Parathyroid adenoma (tissue), 2 donors: ENCODE measurements at regions not wholly inside any gene's neighbourhood (a gene's known extent, or its start where the extent isn't known, plus 50 kb on each side); places are given as distances from the start of the nearest gene placed in this dataset.
A peak's percentile ranks its signal among the peaks of the same experiment; 100 is the strongest.
"Not testable (repeated sequence)": the region's sequence is repeated elsewhere in the genome, so short reads cannot be mapped to it uniquely, and the experiment has no call there.

Experiments
- H2AFZ ChIP-seq: fragments of 300-600 bp; sonication (generic); one replicate; pipeline ENCODE4 v1.7.0; 2017; ENCODE audit warnings: antibody characterized with exemption, mild to moderate bottlenecking
- H3K27ac ChIP-seq: fragments of 300-600 bp; sonication (generic); one replicate; pipeline ENCODE4 v1.7.0; 2017
- H3K27me3 ChIP-seq: fragments of 300-600 bp; sonication (generic); one replicate; pipeline ENCODE4 v1.7.0; 2017; ENCODE audit warnings: low read length; ENCODE audit not compliant: control insufficient read depth, insufficient read depth
- H3K36me3 ChIP-seq: fragments of 300-600 bp; sonication (generic); one replicate; pipeline ENCODE4 v1.7.0; 2017; ENCODE audit warnings: low read length; ENCODE audit not compliant: control insufficient read depth, insufficient read depth
- H3K4me1 ChIP-seq: fragments of 300-600 bp; sonication (generic); one replicate; pipeline ENCODE4 v1.7.0; 2017; ENCODE audit warnings: control low read depth
- H3K4me2 ChIP-seq: fragments of 300-600 bp; sonication (generic); one replicate; pipeline ENCODE4 v1.7.0; 2017; ENCODE audit warnings: low read length
- H3K4me3 ChIP-seq: fragments of 300-600 bp; sonication (generic); one replicate; pipeline ENCODE4 v1.7.0; 2017; ENCODE audit warnings: low read depth, low read length
- H3K79me2 ChIP-seq: fragments of 300-600 bp; sonication (generic); one replicate; pipeline ENCODE4 v1.7.0; 2017; ENCODE audit warnings: control low read depth
- H3K9ac ChIP-seq: fragments of 300-600 bp; sonication (generic); one replicate; pipeline ENCODE4 v1.7.0; 2017; ENCODE audit warnings: mild to moderate bottlenecking
- H3K9me3 ChIP-seq: fragments of 300-600 bp; sonication (generic); one replicate; pipeline ENCODE4 v1.7.0; 2017; ENCODE audit warnings: low read length; ENCODE audit not compliant: control insufficient read depth
- TF ChIP-seq, protein P1 (sequence below): fragments of 300-600 bp; sonication (generic); IDR thresholded peaks from one replicate; pipeline ENCODE4 v1.7.0; 2017; ENCODE audit warnings: antibody characterized with exemption, mild to moderate bottlenecking
- donor health status: primary hyperparathyroidism.

DNA sequence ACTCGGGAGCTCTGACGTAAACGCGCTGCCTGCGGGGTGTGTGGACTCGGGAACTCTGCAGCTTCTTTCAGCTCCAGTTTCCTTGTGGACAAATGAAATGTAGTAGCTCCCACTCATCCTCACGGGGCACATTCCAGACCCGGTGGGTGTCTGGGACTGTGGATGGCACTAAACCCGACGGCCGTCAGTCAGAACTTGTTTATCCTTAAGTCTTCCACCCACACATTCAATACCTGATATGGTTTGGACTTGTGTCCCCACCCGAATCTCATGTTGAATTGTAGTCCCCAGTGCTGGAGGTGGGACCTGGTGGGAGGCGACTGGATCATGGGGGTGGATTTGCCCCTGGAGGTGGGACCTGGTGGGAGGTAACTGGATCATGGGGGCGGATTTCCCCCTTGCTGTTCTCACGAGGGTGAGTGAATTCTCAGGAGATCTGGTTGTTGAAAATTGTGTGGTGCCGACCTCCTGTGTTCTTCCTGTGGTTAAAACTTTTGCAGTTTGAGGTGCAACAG is 81.2 kb upstream of the SNTG2 start:
- TF ChIP-seq, protein P1, sequence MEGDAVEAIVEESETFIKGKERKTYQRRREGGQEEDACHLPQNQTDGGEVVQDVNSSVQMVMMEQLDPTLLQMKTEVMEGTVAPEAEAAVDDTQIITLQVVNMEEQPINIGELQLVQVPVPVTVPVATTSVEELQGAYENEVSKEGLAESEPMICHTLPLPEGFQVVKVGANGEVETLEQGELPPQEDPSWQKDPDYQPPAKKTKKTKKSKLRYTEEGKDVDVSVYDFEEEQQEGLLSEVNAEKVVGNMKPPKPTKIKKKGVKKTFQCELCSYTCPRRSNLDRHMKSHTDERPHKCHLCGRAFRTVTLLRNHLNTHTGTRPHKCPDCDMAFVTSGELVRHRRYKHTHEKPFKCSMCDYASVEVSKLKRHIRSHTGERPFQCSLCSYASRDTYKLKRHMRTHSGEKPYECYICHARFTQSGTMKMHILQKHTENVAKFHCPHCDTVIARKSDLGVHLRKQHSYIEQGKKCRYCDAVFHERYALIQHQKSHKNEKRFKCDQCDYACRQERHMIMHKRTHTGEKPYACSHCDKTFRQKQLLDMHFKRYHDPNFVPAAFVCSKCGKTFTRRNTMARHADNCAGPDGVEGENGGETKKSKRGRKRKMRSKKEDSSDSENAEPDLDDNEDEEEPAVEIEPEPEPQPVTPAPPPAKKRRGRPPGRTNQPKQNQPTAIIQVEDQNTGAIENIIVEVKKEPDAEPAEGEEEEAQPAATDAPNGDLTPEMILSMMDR = no peak
- Histone ChIP-seq H3K9me3 (no peaks in the 10 kb centered on the region), H3K27ac (no peak overlapping the region), H3K9ac (no peak overlapping the region), H3K4me2 (no peak overlapping the region), H3K36me3 (no peaks in the 10 kb centered on the region), H2AFZ (no peak overlapping the region), H3K4me3 (no peak overlapping the region), H3K27me3 (no peaks in the 10 kb centered on the region), H3K4me1 (no peaks in the 10 kb centered on the region), H3K79me2 (no peaks in the 10 kb centered on the region)

DNA sequence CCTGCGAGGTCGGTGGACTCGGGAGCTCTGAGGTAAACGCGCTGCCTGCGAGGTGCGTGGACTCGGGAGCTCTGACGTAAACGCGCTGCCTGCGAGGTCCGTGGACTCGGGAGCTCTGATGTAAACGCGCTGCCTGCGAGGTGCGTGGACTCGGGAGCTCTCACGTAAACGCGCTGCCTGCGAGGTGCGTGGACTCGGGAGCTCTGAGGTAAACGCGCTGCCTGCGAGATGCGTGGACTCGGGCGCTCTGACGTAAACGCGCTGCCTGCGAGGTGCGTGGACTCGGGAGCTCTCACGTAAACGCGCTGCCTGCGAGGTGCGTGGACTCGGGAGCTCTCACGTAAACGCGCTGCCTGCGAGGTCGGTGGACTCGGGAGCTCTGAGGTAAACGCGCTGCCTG is 81.8 kb upstream of the SNTG2 start:
- not testable (repeated sequence) for H3K79me2 ChIP-seq, H3K27me3 ChIP-seq, H3K36me3 ChIP-seq, H2AFZ ChIP-seq, H3K27ac ChIP-seq, H3K9ac ChIP-seq, H3K4me3 ChIP-seq, H3K4me2 ChIP-seq, H3K4me1 ChIP-seq, H3K9me3 ChIP-seq

DNA sequence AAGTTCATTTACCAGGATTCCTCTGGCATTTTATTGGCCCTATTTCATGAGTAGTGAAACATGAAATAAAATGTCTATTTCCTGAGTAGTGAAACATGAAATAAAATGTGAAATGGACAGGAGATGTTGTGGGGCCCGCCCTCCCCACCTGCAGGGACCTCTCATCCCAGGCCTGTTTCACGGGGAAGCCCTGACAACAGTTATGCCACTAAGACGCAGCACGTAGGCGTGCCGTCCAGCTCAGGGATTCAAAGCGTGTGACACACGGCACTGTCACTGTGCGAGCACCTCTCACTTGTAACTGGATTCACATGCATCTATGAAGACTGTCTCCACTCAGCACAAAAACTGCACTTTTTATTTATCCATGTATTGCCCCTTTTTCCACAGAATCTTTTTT is 83.4 kb upstream of the SNTG2 start:
- no peaks in the 10 kb centered on the region for H3K27me3 ChIP-seq
- H3K4me1 ChIP-seq = no peaks in the 10 kb centered on the region
- no peaks in the 10 kb centered on the region for H3K79me2 ChIP-seq
- no peak overlapping the region for H3K9ac ChIP-seq
- peak overlapping the region; percentile 1 for H3K4me3 ChIP-seq
- H3K27ac ChIP-seq = no peak overlapping the region
- TF ChIP-seq, protein P1 = no peak
- peak overlapping the region; percentile 10 for H3K4me2 ChIP-seq
- H2AFZ ChIP-seq = peak overlapping the region; percentile 36
- H3K9me3 ChIP-seq = no peaks in the 10 kb centered on the region
- H3K36me3 ChIP-seq = no peaks in the 10 kb centered on the region

DNA sequence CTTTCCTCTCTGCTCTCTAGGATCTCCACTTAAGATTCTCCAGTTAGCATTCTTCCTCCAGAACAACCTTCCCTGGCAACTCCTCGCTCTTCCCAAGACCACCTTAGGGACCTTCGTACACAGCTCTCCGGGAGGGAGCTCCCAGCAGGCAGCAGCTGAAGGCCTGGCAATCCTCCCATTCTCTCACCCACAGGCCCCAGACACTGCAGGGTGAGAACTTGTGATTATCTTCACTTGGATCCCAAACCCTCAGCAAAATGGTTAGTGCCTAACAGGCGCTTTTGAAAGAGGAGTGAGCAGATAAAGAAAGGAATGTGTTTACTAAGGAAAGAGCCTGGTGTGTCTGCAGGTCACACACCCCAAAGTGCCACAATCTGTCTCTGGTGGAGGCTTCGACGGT is 83.8 kb upstream of the SNTG2 start:
- Histone ChIP-seq H3K36me3 (no peaks in the 10 kb centered on the region), H3K4me2 (peak overlapping the region; percentile 10), H3K27me3 (no peaks in the 10 kb centered on the region), H3K4me3 (peak overlapping the region; percentile 1), H3K27ac (no peak overlapping the region), H3K9me3 (no peaks in the 10 kb centered on the region), H2AFZ (peak overlapping the region; percentile 36), H3K4me1 (no peaks in the 10 kb centered on the region), H3K9ac (no peak overlapping the region), H3K79me2 (no peaks in the 10 kb centered on the region)
- TF ChIP-seq, protein P1 = no peak

DNA sequence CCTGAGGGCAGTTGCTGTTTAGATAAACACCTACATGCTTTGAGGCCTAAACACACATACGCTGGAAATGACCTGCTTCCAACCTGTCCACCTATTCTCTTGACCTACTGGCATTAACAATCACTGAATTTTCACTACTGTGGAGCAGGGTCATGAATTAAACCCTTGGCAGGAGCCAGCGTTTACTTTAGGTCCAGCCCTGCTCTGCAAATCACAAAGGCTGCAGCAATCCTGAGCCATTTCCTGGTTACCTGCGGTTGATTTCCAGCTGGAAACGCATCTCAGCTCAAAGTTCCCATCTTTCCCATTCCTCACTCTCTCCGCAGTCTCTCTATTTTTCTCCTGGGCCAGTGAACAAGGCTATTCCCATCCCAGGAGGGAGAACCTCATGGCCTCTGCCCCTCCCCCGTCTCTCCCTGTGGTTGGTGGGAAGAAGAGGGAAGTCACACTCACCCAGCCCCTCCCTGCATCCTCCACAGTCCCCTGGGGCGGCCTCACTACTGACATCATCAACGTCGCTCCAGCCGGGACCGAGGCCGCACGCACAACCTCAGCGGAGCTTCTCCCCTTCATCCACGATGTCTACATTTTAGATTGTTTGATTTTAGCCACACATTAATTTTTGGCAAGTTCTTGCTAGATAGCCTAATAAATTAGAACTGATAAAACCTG is 84.5 kb upstream of the SNTG2 start:
- H3K27me3 ChIP-seq = no peaks in the 10 kb centered on the region
- no peak overlapping the region for H2AFZ ChIP-seq
- H3K27ac ChIP-seq = no peak overlapping the region
- no peak overlapping the region for H3K4me3 ChIP-seq
- no peaks in the 10 kb centered on the region for H3K79me2 ChIP-seq
- H3K4me2 ChIP-seq = no peak overlapping the region
- H3K9ac ChIP-seq = no peak overlapping the region
- no peaks in the 10 kb centered on the region for H3K9me3 ChIP-seq
- TF ChIP-seq, protein P1 = no peak
- no peaks in the 10 kb centered on the region for H3K4me1 ChIP-seq
- H3K36me3 ChIP-seq = no peaks in the 10 kb centered on the region
